GM18505 (cell line): ENCODE measurements at regions not wholly inside any gene's neighbourhood (a gene's known extent, or its start where the extent isn't known, plus 50 kb on each side); places are given as distances from the start of the nearest gene placed in this dataset.

Experiments used
- ATAC-seq: cut with Tn5 transposase; IDR thresholded peaks from one replicate; pipeline ENCODE4 v1.9.1; 2021; ENCODE audit not compliant: unreplicated experiment
- POLR2A ChIP-seq: IDR thresholded peaks from 4 replicates; pipeline ENCODE4 v1.6.1; 2011; ENCODE audit warnings: borderline replicate concordance; ENCODE audit not compliant: insufficient read depth, insufficient read length; ENCODE audit errors: extremely low read depth

GRCh38 chr13:50691681-50692263 lies 151.7 kb downstream of the DLEU7 start:
- ATAC-seq, result no peak
- no peak for TF ChIP-seq POLR2A

DNA sequence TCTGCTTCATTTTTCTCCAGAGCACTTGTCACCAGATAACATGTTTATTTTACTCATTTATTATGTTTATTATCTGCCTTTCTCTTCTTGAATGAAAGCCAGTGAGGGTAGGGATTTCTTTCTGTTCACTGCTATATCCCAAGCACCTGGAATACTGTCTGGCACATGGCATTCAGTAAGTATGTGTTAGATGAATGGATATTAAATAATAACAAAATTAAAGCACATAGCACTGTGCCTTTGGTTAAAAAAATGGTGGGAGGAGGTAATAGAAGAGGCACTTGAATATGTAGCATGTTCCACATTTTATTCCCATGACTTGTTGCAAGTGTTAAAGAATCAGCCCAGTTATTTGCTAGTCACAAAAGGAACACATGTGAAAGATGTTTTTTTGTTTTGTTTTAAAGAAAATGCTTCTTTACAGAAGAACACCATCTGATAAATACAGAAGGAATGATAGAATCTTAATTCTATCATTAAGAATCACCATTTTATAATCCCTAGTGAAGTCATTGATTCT lies 151.0 kb downstream of the DLEU7 start:
- ATAC-seq, result no peak
- no peak for TF ChIP-seq POLR2A

DNA sequence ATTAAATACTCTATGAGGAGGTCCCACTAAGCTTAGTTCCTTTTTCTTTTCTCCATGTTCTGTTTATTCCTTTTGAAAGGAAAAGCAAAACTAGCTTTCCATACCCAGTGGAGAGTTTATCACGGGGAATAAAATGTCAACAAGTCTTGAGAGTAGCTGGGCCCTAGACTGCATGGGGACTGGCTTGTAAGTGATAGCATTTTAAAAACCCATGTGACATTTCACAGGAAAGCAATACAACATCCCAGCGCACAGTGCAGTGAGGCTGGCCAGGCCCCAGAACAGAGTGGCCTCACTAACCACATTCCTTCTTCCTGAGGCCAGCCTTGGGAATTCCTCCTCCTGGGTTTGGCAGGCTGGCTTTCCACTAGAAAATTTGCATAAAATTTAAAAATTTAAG lies 149.8 kb downstream of the DLEU7 start:
- no peak for ATAC-seq
- no peak for TF ChIP-seq POLR2A

- TF ChIP-seq POLR2A, result no peak
Measured at GRCh38 chr13:50697746-50698539, 145.5 kb downstream of the DLEU7 start.

GRCh38 chr13:50699874-50700663 lies 143.4 kb downstream of the DLEU7 start:
- TF ChIP-seq POLR2A, result no peak
- no peak for ATAC-seq

More at GRCh38 chr13:50697746-50698539, 145.5 kb downstream of the DLEU7 start:
- no peak for ATAC-seq

GRCh38 chr13:50700664-50701305 lies 142.7 kb downstream of the DLEU7 start:
- ATAC-seq, result no peak
- TF ChIP-seq POLR2A, result no peak

DNA sequence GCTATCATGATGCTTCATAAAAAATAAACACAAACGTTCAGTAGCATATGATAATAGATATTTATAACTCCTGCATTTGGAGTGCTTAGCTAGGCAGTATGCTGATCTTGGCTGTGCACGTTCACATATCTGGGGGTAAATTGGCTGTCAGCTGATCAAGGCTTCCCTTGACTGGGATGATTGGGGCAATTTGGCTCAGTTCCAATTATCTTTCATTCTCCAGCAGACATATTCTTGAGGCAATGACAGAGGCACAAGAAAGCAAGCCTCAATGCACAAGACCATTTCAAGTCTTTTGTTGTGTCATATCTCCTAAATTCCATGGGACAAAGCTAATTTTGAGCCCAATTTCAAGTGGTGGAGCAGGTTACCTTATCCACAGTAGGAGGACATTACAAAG lies 142.0 kb downstream of the DLEU7 start:
- no peak for ATAC-seq
- no peak for TF ChIP-seq POLR2A

GRCh38 chr13:50706505-50706904 lies 137.0 kb downstream of the DLEU7 start:
- TF ChIP-seq POLR2A, result no peak
- no peak for ATAC-seq

GRCh38 chr13:50707628-50708027 lies 135.9 kb downstream of the DLEU7 start:
- no peak for ATAC-seq
- no peak for TF ChIP-seq POLR2A

- TF ChIP-seq POLR2A, result no peak
- no peak for ATAC-seq
Measured at GRCh38 chr13:50708461-50708860, 135.0 kb downstream of the DLEU7 start.

- no peak for TF ChIP-seq POLR2A
- ATAC-seq, result no peak
Measured at GRCh38 chr13:50709058-50709457, 134.4 kb downstream of the DLEU7 start.

DNA sequence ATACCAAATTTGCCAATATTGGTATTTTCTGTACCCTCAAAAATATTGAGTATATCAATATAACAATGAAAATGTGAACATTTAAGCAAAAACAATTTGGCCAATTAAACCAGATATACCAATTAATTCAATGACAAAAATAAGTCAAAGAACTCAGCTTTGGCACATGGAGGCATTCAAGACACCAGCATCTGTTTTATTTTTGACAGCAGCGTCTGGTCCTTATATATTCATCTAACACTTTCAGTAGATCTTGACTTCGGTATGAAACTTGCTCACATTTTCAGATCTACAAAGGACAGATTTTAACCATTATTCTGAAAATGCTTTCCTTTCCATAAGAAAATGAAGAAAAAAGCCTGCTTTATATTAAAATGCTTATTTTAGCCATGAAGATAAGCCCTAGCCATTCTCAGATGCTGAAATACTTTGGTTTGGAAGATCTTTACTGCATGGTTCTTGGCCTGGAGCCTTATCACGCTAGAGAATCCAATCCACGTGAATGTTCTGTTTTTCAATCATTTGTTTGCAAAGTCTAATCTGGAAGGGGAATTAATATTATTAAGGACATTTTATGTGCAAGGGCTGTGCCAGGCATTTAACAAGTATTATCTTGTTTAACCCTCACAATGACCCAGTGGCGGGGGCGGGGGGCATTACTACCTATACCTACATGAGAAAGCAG lies 132.2 kb downstream of the DLEU7 start:
- ATAC-seq, result no peak
- TF ChIP-seq POLR2A, result no peak
